Tibial artery (tissue), 4 donors: ENCODE measurements at regions not wholly inside any gene's neighbourhood (a gene's known extent, or its start where the extent isn't known, plus 50 kb on each side); places are given as distances from the start of the nearest gene placed in this dataset.

Experiments used
- DNase-seq, 2 donors: peaks; one replicate each; pipeline ENCODE4 v3.0.0-alpha.2; 2019
- H3K27ac ChIP-seq, 2 donors: fragments of 200-600 bp; sonication (generic) in 1 of 2; 1 replicate in 1 of 2; 2 replicates in 1 of 2; pipeline ENCODE4 v1.5.1; 2018 to 2019; ENCODE audit warnings: mild to moderate bottlenecking in 1 of 2
- H3K27me3 ChIP-seq, 2 donors: fragments of 200-600 bp; sonication (generic) in 1 of 2; one replicate each; pipeline versions ENCODE4 v1.5.1 to v1.6.0; 2016 to 2019
- H3K36me3 ChIP-seq, 3 donors: fragments of 200-600 bp; sonication (generic) in 2 of 3; one replicate each; pipeline ENCODE4 v1.5.1; 2016 to 2019; ENCODE audit warnings: mild to moderate bottlenecking in 2 of 3
- H3K4me1 ChIP-seq, 4 donors: fragments of 200-600 bp; sonication (generic) in 2 of 4; 1 replicate in 3 of 4; 2 replicates in 1 of 4; pipeline ENCODE4 v1.5.1; 2016 to 2019
- H3K4me3 ChIP-seq, 2 donors: fragments of 200-600 bp; sonication (generic) in 1 of 2; 1 replicate in 1 of 2; 2 replicates in 1 of 2; pipeline ENCODE4 v1.5.1; 2018 to 2019; ENCODE audit warnings: mild to moderate bottlenecking in 2 of 2
- H3K9me3 ChIP-seq, 3 donors: fragments of 200-600 bp; sonication (generic) in 1 of 3; one replicate each; pipeline ENCODE4 v1.5.1; 2016 to 2019
- CTCF ChIP-seq, 2 experiments: fragments of 200-600 bp in 1 of 2; fragments of 450-650 bp in 1 of 2; IDR thresholded peaks; one replicate each; pipeline ENCODE4 v1.5.1; 2017 to 2019; ENCODE audit warnings: antibody characterized with exemption in 2 of 2, mild to moderate bottlenecking in 1 of 2, moderate library complexity in 1 of 2
- intact Hi-C: fragments of 100-400 bp; cut with DNase I; formaldehyde crosslinking; loops from one replicate; pipeline ENCODE4 v1.15.0; 2023; ENCODE audit warnings: low total_unique reads

- intact Hi-C loops: no loop called here
- Histone ChIP-seq H3K27me3 (no peaks in the 10 kb centered on the region), H3K27ac (no peak overlapping the region), H3K36me3 (no peaks in the 10 kb centered on the region), H3K4me3 (no peak overlapping the region), H3K9me3 (no peaks in the 10 kb centered on the region), H3K4me1 (peaks cover 0 to 6% (median 2%) of the 10 kb centered on the region in 4 donors)
- DNase-seq: no peak
- no peak for TF ChIP-seq CTCF (IDR thresholded peaks at IDR 0.05)
Measured at GRCh38 chr15:46343196-46343935, 708.5 kb downstream of the SQOR start.

- Histone ChIP-seq H3K27ac (no peak overlapping the region), H3K4me1 (peaks cover 0 to 6% (median 2%) of the 10 kb centered on the region in 4 donors), H3K9me3 (no peaks in the 10 kb centered on the region), H3K27me3 (no peaks in the 10 kb centered on the region), H3K4me3 (no peak overlapping the region), H3K36me3 (no peaks in the 10 kb centered on the region)
- TF ChIP-seq CTCF (IDR thresholded peaks at IDR 0.05): no peak
- DNase-seq: no peak
- intact Hi-C loops: no loop called here
Measured at GRCh38 chr15:46344115-46344724, 709.4 kb downstream of the SQOR start.

GRCh38 chr15:46344915-46345314, 710.1 kb downstream of the SQOR start:
- peaks cover 0 to 2% (median under 1%) of the 10 kb centered on the region in 4 donors for H3K4me1 ChIP-seq
- H3K36me3 ChIP-seq: no peaks in the 10 kb centered on the region
- H3K27me3 ChIP-seq: no peaks in the 10 kb centered on the region
- DNase-seq: no peak
- no peak overlapping the region for H3K4me3 ChIP-seq
- no peaks in the 10 kb centered on the region for H3K9me3 ChIP-seq
- no peak overlapping the region for H3K27ac ChIP-seq
- intact Hi-C loops: no loop called here
- TF ChIP-seq CTCF (IDR thresholded peaks at IDR 0.05): no peak

GRCh38 chr15:46354443-46354842, 719.6 kb downstream of the SQOR start:
- no peaks in the 10 kb centered on the region for H3K4me1 ChIP-seq
- no peaks in the 10 kb centered on the region for H3K36me3 ChIP-seq
- H3K27ac ChIP-seq: no peak overlapping the region
- intact Hi-C loops: no loop called here
- H3K27me3 ChIP-seq: no peaks in the 10 kb centered on the region
- no peak for DNase-seq
- H3K9me3 ChIP-seq: peaks cover 0 to 10% (median 0%) of the 10 kb centered on the region in 3 donors
- no peak overlapping the region for H3K4me3 ChIP-seq
- no peak for TF ChIP-seq CTCF (IDR thresholded peaks at IDR 0.05)

GRCh38 chr15:46365572-46365971, 730.7 kb downstream of the SQOR start:
- H3K9me3 ChIP-seq: no peaks in the 10 kb centered on the region
- peak overlapping the region; percentile 52 to 54 for H3K27ac ChIP-seq
- no peak for TF ChIP-seq CTCF (IDR thresholded peaks at IDR 0.05)
- H3K27me3 ChIP-seq: no peaks in the 10 kb centered on the region
- peaks cover 0 to 16% (median 0%) of the 10 kb centered on the region in 4 donors for H3K4me1 ChIP-seq
- DNase-seq: peak; percentile 43 to 72
- peak overlapping the region; percentile 11 to 16 for H3K4me3 ChIP-seq
- intact Hi-C loops: no loop called here
- no peaks in the 10 kb centered on the region for H3K36me3 ChIP-seq
